Ishikawa (cell line): ENCODE measurements at regions not wholly inside any gene's neighbourhood (a gene's known extent, or its start where the extent isn't known, plus 50 kb on each side); places are given as distances from the start of the nearest gene placed in this dataset.

ENCODE experiments used
- CEBPB ChIP-seq: IDR thresholded peaks from 2 replicates; pipeline ENCODE4 v1.6.1; 2012
- CREB1 ChIP-seq: IDR thresholded peaks from 2 replicates; pipeline ENCODE4 v1.6.1; 2012; ENCODE audit warnings: low read depth
- EGR1 ChIP-seq: IDR thresholded peaks from 2 replicates; pipeline ENCODE4 v1.6.1; 2012
- EP300 ChIP-seq: IDR thresholded peaks from 2 replicates; pipeline ENCODE4 v1.6.1; 2012; ENCODE audit warnings: borderline replicate concordance
- FOXM1 ChIP-seq: IDR thresholded peaks from 2 replicates; pipeline ENCODE4 v1.6.1; 2012; ENCODE audit warnings: low read depth, borderline replicate concordance
- MAX ChIP-seq: IDR thresholded peaks from 2 replicates; pipeline ENCODE4 v1.6.1; 2012
- NFIC ChIP-seq: IDR thresholded peaks from 2 replicates; pipeline ENCODE4 v1.6.1; 2012
- RAD21 ChIP-seq: IDR thresholded peaks from 2 replicates; pipeline ENCODE4 v1.6.1; 2012; ENCODE audit warnings: low read depth
- REST ChIP-seq: IDR thresholded peaks from 2 replicates; pipeline ENCODE4 v1.6.1; 2012; ENCODE audit warnings: low read depth, mild to moderate bottlenecking
- TAF1 ChIP-seq: IDR thresholded peaks from 2 replicates; pipeline ENCODE4 v1.6.1; 2012; ENCODE audit warnings: low read depth, mild to moderate bottlenecking
- TCF12 ChIP-seq: IDR thresholded peaks from 2 replicates; pipeline ENCODE4 v1.6.1; 2012; ENCODE audit warnings: low read depth
- TEAD4 ChIP-seq: IDR thresholded peaks from 2 replicates; pipeline ENCODE4 v1.6.1; 2012
- USF1 ChIP-seq: IDR thresholded peaks from 2 replicates; pipeline ENCODE4 v1.6.1; 2012
- YY1 ChIP-seq: IDR thresholded peaks from 2 replicates; pipeline ENCODE4 v1.6.1; 2012; ENCODE audit warnings: low read depth
- ZBTB7A ChIP-seq: IDR thresholded peaks from 2 replicates; pipeline ENCODE4 v1.6.1; 2012; ENCODE audit warnings: low read depth

- TF ChIP-seq RAD21 (no peak), EGR1 (no peak), REST (no peak), NFIC (no peak), USF1 (no peak), CEBPB (no peak), TAF1 (no peak), EP300 (no peak), TCF12 (no peak), ZBTB7A (no peak), TEAD4 (no peak), CREB1 (no peak), FOXM1 (no peak), YY1 (no peak), MAX (no peak)
Measured at GRCh38 chrX:40467454-40467853, 113.3 kb upstream of the ATP6AP2 start.

- TF ChIP-seq USF1: peak; percentile 82
- no peak for TF ChIP-seq CEBPB
Measured at GRCh38 chrX:40465735-40466551, 114.8 kb upstream of the ATP6AP2 start.

- TF ChIP-seq USF1: no peak
- no peak for TF ChIP-seq CREB1
- TF ChIP-seq NFIC: no peak
- TF ChIP-seq REST: peak; percentile 49; the same call in 1 of the 2 replicates
- TF ChIP-seq EGR1: no peak
- no peak for TF ChIP-seq TCF12
Measured at GRCh38 chrX:40462795-40463194, 118.0 kb upstream of the ATP6AP2 start.

GRCh38 chrX:40460926-40461325 is 119.8 kb upstream of the ATP6AP2 start:
- TF ChIP-seq EP300: no peak
- TF ChIP-seq USF1: no peak
- no peak for TF ChIP-seq REST
- TF ChIP-seq MAX: no peak
- TF ChIP-seq TCF12: no peak
- TF ChIP-seq YY1: no peak
- no peak for TF ChIP-seq EGR1
- TF ChIP-seq TAF1: no peak
- TF ChIP-seq FOXM1: no peak
- no peak for TF ChIP-seq CEBPB
- no peak for TF ChIP-seq ZBTB7A
- TF ChIP-seq TEAD4: no peak
- TF ChIP-seq NFIC: no peak
